GM23338 (cell line): ENCODE measurements at regions not wholly inside any gene's neighbourhood (a gene's known extent, or its start where the extent isn't known, plus 50 kb on each side); places are given as distances from the start of the nearest gene placed in this dataset.

ENCODE experiments used
- ATAC-seq: fragments of 200-7000 bp; cut with Tn5 transposase; 3 replicates; pipeline ENCODE4 v1.9.1; 2020
- DNase-seq: peaks from one replicate; pipeline ENCODE4 v3.0.0-alpha.2; 2015; ENCODE audit warnings: low spot score
- H2AFZ ChIP-seq: fragments of 200-600 bp; sonication (generic); 2 replicates; pipeline ENCODE4 v1.8.0; 2016; ENCODE audit warnings: antibody characterized with exemption, mild to moderate bottlenecking, moderate library complexity
- H3F3A ChIP-seq: fragments of 200-600 bp; sonication (generic); replicated peaks from 2 replicates; pipeline ENCODE4 v1.8.0; 2017; ENCODE audit warnings: antibody characterized with exemption, mixed run types, low read depth
- H3K27ac ChIP-seq: fragments of 200-600 bp; sonication (generic); 2 replicates; pipeline ENCODE4 v1.6.1; 2016; ENCODE audit warnings: low read depth
- H3K27me3 ChIP-seq: fragments of 200-600 bp; sonication (generic); 2 replicates; pipeline ENCODE4 v1.8.0; 2016; ENCODE audit warnings: mild to moderate bottlenecking, mixed run types, moderate library complexity; ENCODE audit not compliant: insufficient read depth
- H3K36me3 ChIP-seq: fragments of 200-600 bp; sonication (generic); 2 replicates; pipeline ENCODE4 v1.8.0; 2016; ENCODE audit warnings: mild to moderate bottlenecking; ENCODE audit not compliant: insufficient read depth
- H3K4me1 ChIP-seq: fragments of 200-600 bp; sonication (generic); 2 replicates; pipeline ENCODE4 v1.8.0; 2016; ENCODE audit warnings: mild to moderate bottlenecking, moderate library complexity; ENCODE audit not compliant: insufficient read depth
- H3K4me2 ChIP-seq: fragments of 200-600 bp; sonication (generic); 2 replicates; pipeline ENCODE4 v1.7.1; 2017; ENCODE audit warnings: mixed run types
- H3K4me3 ChIP-seq: fragments of 200-600 bp; sonication (generic); 2 replicates; pipeline ENCODE4 v1.6.1; 2016; ENCODE audit warnings: mixed run types
- H3K79me2 ChIP-seq: fragments of 200-600 bp; sonication (generic); replicated peaks from 2 replicates; pipeline ENCODE4 v1.8.0; 2017; ENCODE audit warnings: mild to moderate bottlenecking; ENCODE audit not compliant: insufficient read depth
- H3K9me2 ChIP-seq: fragments of 200-600 bp; sonication (generic); 2 replicates; pipeline ENCODE4 v1.8.0; 2017; ENCODE audit not compliant: insufficient read depth
- H4K20me1 ChIP-seq: fragments of 200-600 bp; sonication (generic); replicated peaks from 2 replicates; pipeline ENCODE4 v1.8.0; 2017; ENCODE audit warnings: mild to moderate bottlenecking; ENCODE audit not compliant: insufficient read depth
- H3K27ac Mint-ChIP-seq: 2 replicates; pipeline ENCODE4 v1.8.0; 2020; ENCODE audit warnings: inconsistent platforms, mild to moderate bottlenecking, moderate library complexity, mixed read lengths
- H3K27me3 Mint-ChIP-seq: 3 replicates; pipeline ENCODE4 v1.8.0; 2022; ENCODE audit warnings: low read depth, mild to moderate bottlenecking, moderate library complexity, mixed read lengths, inconsistent platforms; ENCODE audit not compliant: insufficient read depth, poor library complexity
- H3K36me3 Mint-ChIP-seq: 3 replicates; pipeline ENCODE4 v1.8.0; 2021; ENCODE audit warnings: low read depth, mild to moderate bottlenecking, inconsistent platforms, moderate library complexity, mixed read lengths
- H3K4me1 Mint-ChIP-seq: 3 replicates; pipeline ENCODE4 v1.8.0; 2020; ENCODE audit warnings: mild to moderate bottlenecking, inconsistent platforms, mixed read lengths
- H3K4me3 Mint-ChIP-seq: 3 replicates; pipeline ENCODE4 v1.8.0; 2021; ENCODE audit warnings: moderate library complexity, mild to moderate bottlenecking, inconsistent platforms, mixed read lengths
- H3K9me3 Mint-ChIP-seq: 3 replicates; pipeline ENCODE4 v1.8.0; 2020; ENCODE audit warnings: moderate library complexity, mild to moderate bottlenecking, inconsistent platforms, mixed read lengths
- CREB1 ChIP-seq: fragments of 250-450 bp; sonication (Bioruptor Pico); IDR thresholded peaks from 2 replicates; pipeline ENCODE4 v1.5.0; 2020; ENCODE audit warnings: low read depth, mild to moderate bottlenecking, moderate library complexity
- CTCF ChIP-seq, 2 experiments: fragments of 200-600 bp in 1 of 2; sonication (generic) in 1 of 2; conservative IDR thresholded peaks; 2 replicates each; pipeline versions ENCODE4 v1.5.1 to v1.6.1; 2016 to 2017; ENCODE audit warnings: antibody characterized with exemption in 2 of 2, low read depth in 2 of 2, mild to moderate bottlenecking in 2 of 2, moderate library complexity in 1 of 2
- ETS1 ChIP-seq: IDR thresholded peaks from 2 replicates; pipeline ENCODE4 v1.6.1; 2016; ENCODE audit warnings: antibody characterized with exemption
- EZH2 ChIP-seq: fragments of 200-600 bp; sonication (generic); IDR thresholded peaks from one replicate; pipeline ENCODE4 v1.8.0; 2017; ENCODE audit warnings: antibody characterized with exemption, mild to moderate bottlenecking, low read depth; ENCODE audit not compliant: unreplicated experiment
- EZH2phosphoT487 ChIP-seq: fragments of 200-600 bp; sonication (generic); IDR thresholded peaks from one replicate; pipeline ENCODE4 v1.8.1; 2018; ENCODE audit warnings: antibody characterized with exemption; ENCODE audit not compliant: unreplicated experiment
- JUNB ChIP-seq: IDR thresholded peaks from one replicate; pipeline ENCODE4 v1.6.1; 2016; ENCODE audit warnings: antibody characterized with exemption; ENCODE audit not compliant: unreplicated experiment
- NANOG ChIP-seq: IDR thresholded peaks from 2 replicates; pipeline ENCODE4 v1.6.1; 2016; ENCODE audit warnings: antibody characterized with exemption, borderline replicate concordance
- POLR2AphosphoS5 ChIP-seq: IDR thresholded peaks from 2 replicates; pipeline ENCODE4 v1.6.1; 2016; ENCODE audit warnings: antibody characterized with exemption, low read depth
- REST ChIP-seq: IDR thresholded peaks from one replicate; pipeline ENCODE4 v1.6.1; 2018; ENCODE audit warnings: antibody characterized with exemption; ENCODE audit not compliant: unreplicated experiment
- STAT1 ChIP-seq: IDR thresholded peaks from one replicate; pipeline ENCODE4 v1.6.1; 2016; ENCODE audit warnings: antibody characterized with exemption; ENCODE audit not compliant: unreplicated experiment
- ZNF114 ChIP-seq: fragments of 250-450 bp; sonication (Bioruptor Pico); IDR thresholded peaks from 2 replicates; pipeline ENCODE4 v1.5.0; 2020; ENCODE audit warnings: mild to moderate bottlenecking, moderate library complexity
- ZNF331 ChIP-seq: fragments of 250-450 bp; sonication (Bioruptor Pico); IDR thresholded peaks from 2 replicates; pipeline ENCODE4 v1.5.0; 2020; ENCODE audit warnings: low read depth, mild to moderate bottlenecking, moderate library complexity
- ZNF462 ChIP-seq: fragments of 250-450 bp; sonication (Bioruptor Pico); IDR thresholded peaks from 2 replicates; pipeline ENCODE4 v1.5.0; 2020; ENCODE audit warnings: mild to moderate bottlenecking, moderate library complexity

- Histone ChIP-seq H3K4me1 (no peaks in the 10 kb centered on the region), H3K27me3 (no peaks in the 10 kb centered on the region), H3K27ac (no peak overlapping the region), H2AFZ (no peak overlapping the region), H4K20me1 (no peaks in the 10 kb centered on the region), H3K9me2 (peaks cover 20% of the 10 kb centered on the region), H3K79me2 (no peaks in the 10 kb centered on the region), H3K4me3 (no peak overlapping the region), H3F3A (no peaks in the 10 kb centered on the region), H3K36me3 (no peaks in the 10 kb centered on the region), H3K4me2 (no peak overlapping the region)
- no peaks in the 10 kb centered on the region for H3K27me3 Mint-ChIP-seq
- H3K36me3 Mint-ChIP-seq, result no peaks in the 10 kb centered on the region
- H3K9me3 Mint-ChIP-seq, result no peaks in the 10 kb centered on the region
- no peaks in the 10 kb centered on the region for H3K4me1 Mint-ChIP-seq
- H3K4me3 Mint-ChIP-seq, result no peak overlapping the region
- TF ChIP-seq ZNF114 (CRISPR knock-in tag), result no peak
- no peak for TF ChIP-seq ZNF331 (CRISPR knock-in tag)
- no peak for TF ChIP-seq NANOG
- no peak for TF ChIP-seq CTCF (conservative IDR thresholded peaks at IDR 0.05; ENCODE audit: low read depth in 2 of 2)
- TF ChIP-seq JUNB, result no peak
- no peak for TF ChIP-seq ETS1
- no peak for TF ChIP-seq ZNF462
- TF ChIP-seq EZH2phosphoT487, result no peak
- no peak for TF ChIP-seq CREB1 (CRISPR knock-in tag)
- no peak for TF ChIP-seq REST
- TF ChIP-seq EZH2, result no peak
- no peak for TF ChIP-seq STAT1
- TF ChIP-seq POLR2AphosphoS5, result no peak
- H3K27ac Mint-ChIP-seq, result no peak overlapping the region
- ATAC-seq (no peak), DNase-seq (no peak)
These were observed 140.7 kb downstream of the RND3 start for GRCh38 chr2:150346806-150347205.
